MM.1S (cell line): ENCODE measurements at regions not wholly inside any gene's neighbourhood (a gene's known extent, or its start where the extent isn't known, plus 50 kb on each side); places are given as distances from the start of the nearest gene placed in this dataset.

Source experiments
- DNase-seq: peaks from one replicate; pipeline ENCODE4 v3.0.0-alpha.2; 2015
- H2AFZ ChIP-seq: fragments of 300-600 bp; sonication (generic); 2 replicates; pipeline ENCODE4 v1.6.0; 2016; ENCODE audit warnings: antibody characterized with exemption, low read length
- H3F3A ChIP-seq: fragments of 300-600 bp; sonication (generic); 2 replicates; pipeline ENCODE4 v1.6.1; 2016; ENCODE audit warnings: mild to moderate bottlenecking, antibody characterized with exemption, low read length, moderate library complexity, mixed read lengths; ENCODE audit not compliant: insufficient read depth
- H3K27ac ChIP-seq: fragments of 300-600 bp; sonication (generic); 2 replicates; pipeline ENCODE4 v1.5.1; 2016; ENCODE audit warnings: mild to moderate bottlenecking, low read length
- H3K27me3 ChIP-seq: fragments of 300-600 bp; sonication (generic); replicated peaks from 2 replicates; pipeline ENCODE4 v1.6.0; 2016; ENCODE audit warnings: low read length; ENCODE audit not compliant: insufficient read depth
- H3K36me3 ChIP-seq: fragments of 300-600 bp; sonication (generic); replicated peaks from 2 replicates; pipeline ENCODE4 v1.6.1; 2016; ENCODE audit warnings: mild to moderate bottlenecking, low read length, mixed read lengths; ENCODE audit not compliant: insufficient read depth
- H3K4me1 ChIP-seq: fragments of 300-600 bp; sonication (generic); 2 replicates; pipeline ENCODE4 v1.6.1; 2016; ENCODE audit warnings: low read length, mixed read lengths
- H3K4me2 ChIP-seq: fragments of 300-600 bp; sonication (generic); 2 replicates; pipeline ENCODE4 v1.6.0; 2016; ENCODE audit warnings: low read depth, low read length
- H3K4me3 ChIP-seq: fragments of 300-600 bp; sonication (generic); 2 replicates; pipeline ENCODE4 v1.5.1; 2016; ENCODE audit warnings: low read length, mixed read lengths
- H3K79me2 ChIP-seq: fragments of 300-600 bp; sonication (generic); 2 replicates; pipeline ENCODE4 v1.6.1; 2016; ENCODE audit warnings: mixed run types, low read length, mixed read lengths
- H3K9ac ChIP-seq: fragments of 300-600 bp; sonication (generic); 2 replicates; pipeline ENCODE4 v1.6.1; 2016; ENCODE audit warnings: low read length, mixed read lengths
- H3K9me2 ChIP-seq: fragments of 300-600 bp; sonication (generic); replicated peaks from 2 replicates; pipeline ENCODE4 v1.6.1; 2016; ENCODE audit warnings: mild to moderate bottlenecking, low read length, mixed read lengths; ENCODE audit not compliant: insufficient read depth
- H3K9me3 ChIP-seq: fragments of 300-600 bp; sonication (generic); replicated peaks from 2 replicates; pipeline ENCODE4 v1.6.1; 2016; ENCODE audit warnings: mild to moderate bottlenecking, low read length, mixed read lengths; ENCODE audit not compliant: insufficient read depth
- H4K20me1 ChIP-seq: fragments of 300-600 bp; sonication (generic); 2 replicates; pipeline ENCODE4 v1.6.1; 2016; ENCODE audit warnings: mild to moderate bottlenecking, low read length, moderate library complexity, mixed read lengths; ENCODE audit not compliant: insufficient read depth
- CTCF ChIP-seq: fragments of 300-600 bp; sonication (generic); IDR thresholded peaks from 2 replicates; pipeline ENCODE4 v1.5.1; 2016; ENCODE audit warnings: antibody characterized with exemption, low read length, mixed read lengths
- EZH2 ChIP-seq: fragments of 300-600 bp; sonication (generic); optimal IDR thresholded peaks from 2 replicates; pipeline ENCODE3; 2017; ENCODE audit warnings: low read depth, mild to moderate bottlenecking, antibody characterized with exemption, low read length, mixed read lengths
- EZH2phosphoT487 ChIP-seq: fragments of 300-600 bp; sonication (generic); IDR thresholded peaks from 2 replicates; pipeline ENCODE4 v1.6.1; 2018; ENCODE audit warnings: antibody characterized with exemption, low read length

GRCh38 chr17:69733171-69734012 lies 318.9 kb downstream of the MAP2K6 start:
- H2AFZ ChIP-seq = no peak overlapping the region
- no peaks in the 10 kb centered on the region for H4K20me1 ChIP-seq
- no peaks in the 10 kb centered on the region for H3K27me3 ChIP-seq
- H3K4me3 ChIP-seq = no peak overlapping the region
- no peaks in the 10 kb centered on the region for H3K4me1 ChIP-seq
- no peak overlapping the region for H3K4me2 ChIP-seq
- DNase-seq = peak; percentile 24
- no peaks in the 10 kb centered on the region for H3K79me2 ChIP-seq
- no peak overlapping the region for H3K27ac ChIP-seq
- H3K9me3 ChIP-seq = no peaks in the 10 kb centered on the region
- TF ChIP-seq CTCF (no peak), EZH2 (no peak), EZH2phosphoT487 (no peak)
- H3K36me3 ChIP-seq = no peaks in the 10 kb centered on the region
- H3K9me2 ChIP-seq = no peaks in the 10 kb centered on the region
- no peak overlapping the region for H3K9ac ChIP-seq
- no peaks in the 10 kb centered on the region for H3F3A ChIP-seq

DNA sequence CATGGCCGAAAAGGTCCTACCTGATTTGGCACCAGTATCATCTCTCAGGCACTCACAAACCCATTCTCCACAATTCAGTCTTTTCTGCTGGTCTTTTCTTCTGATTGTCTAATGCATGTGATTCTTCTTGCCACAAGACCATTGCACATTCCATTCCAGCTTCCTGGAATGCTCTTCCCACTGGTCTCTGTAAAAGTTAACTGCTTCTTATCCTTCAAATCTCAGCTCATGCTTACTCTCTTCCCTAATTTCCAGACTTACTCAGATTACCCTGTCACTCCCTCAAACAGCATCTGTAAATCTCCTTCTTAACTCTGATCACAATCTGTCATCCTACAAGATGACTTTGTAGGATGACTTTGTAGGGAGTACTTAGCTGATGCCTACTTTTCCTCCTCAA lies 320.2 kb downstream of the MAP2K6 start:
- Histone ChIP-seq H3K9me3 (no peaks in the 10 kb centered on the region), H2AFZ (no peak overlapping the region)

DNA sequence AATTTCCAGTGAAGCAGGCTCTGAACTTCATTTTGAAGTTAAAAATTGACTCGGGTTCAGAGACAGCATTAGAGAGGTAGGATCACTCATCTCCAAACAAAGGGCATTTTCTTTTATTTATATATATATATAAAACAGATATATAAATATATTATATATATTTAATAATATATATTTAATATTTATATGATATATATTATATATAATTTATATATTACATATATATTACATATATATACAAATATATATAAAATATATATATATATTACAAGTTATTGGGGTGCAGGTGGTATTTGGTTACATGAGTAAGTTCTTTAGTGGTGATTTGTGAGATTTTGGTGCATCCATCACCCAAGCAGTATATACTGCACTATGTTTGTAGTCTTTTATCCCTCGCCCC lies 320.8 kb downstream of the MAP2K6 start:
- no peaks in the 10 kb centered on the region for H3K79me2 ChIP-seq
- peaks cover 4% of the 10 kb centered on the region; the same call in 1 of the 2 replicates for H3F3A ChIP-seq
- no peak for DNase-seq
- H3K4me1 ChIP-seq = peaks cover 5% of the 10 kb centered on the region; the same call in 1 of the 2 replicates
- H3K27ac ChIP-seq = no peak overlapping the region
- no peaks in the 10 kb centered on the region for H3K36me3 ChIP-seq
- no peaks in the 10 kb centered on the region for H3K9me3 ChIP-seq
- H3K27me3 ChIP-seq = no peaks in the 10 kb centered on the region
- no peak overlapping the region for H3K9ac ChIP-seq
- H3K4me3 ChIP-seq = no peak overlapping the region
- H3K9me2 ChIP-seq = no peaks in the 10 kb centered on the region
- TF ChIP-seq EZH2 (no peak), EZH2phosphoT487 (no peak), CTCF (no peak)
- no peak overlapping the region for H2AFZ ChIP-seq
- H3K4me2 ChIP-seq = no peak overlapping the region
- no peaks in the 10 kb centered on the region for H4K20me1 ChIP-seq

More for the DNA sequence above, 320.2 kb downstream of the MAP2K6 start:
- H3K27ac ChIP-seq = no peak overlapping the region
- H3K4me3 ChIP-seq = no peak overlapping the region
- H3K36me3 ChIP-seq = no peaks in the 10 kb centered on the region
- no peaks in the 10 kb centered on the region for H3K79me2 ChIP-seq
- no peaks in the 10 kb centered on the region for H3K9me2 ChIP-seq
- no peak overlapping the region for H3K9ac ChIP-seq
- peaks cover 4% of the 10 kb centered on the region; the same call in 1 of the 2 replicates for H3F3A ChIP-seq
- H3K4me1 ChIP-seq = peaks cover 5% of the 10 kb centered on the region; the same call in 1 of the 2 replicates
- TF ChIP-seq EZH2 = no peak
- no peak overlapping the region for H3K4me2 ChIP-seq
- H4K20me1 ChIP-seq = no peaks in the 10 kb centered on the region
- no peaks in the 10 kb centered on the region for H3K27me3 ChIP-seq
- no peak for DNase-seq

GRCh38 chr17:69743091-69743490 lies 328.6 kb downstream of the MAP2K6 start:
- no peak overlapping the region for H3K4me3 ChIP-seq
- H4K20me1 ChIP-seq = no peaks in the 10 kb centered on the region
- H3K4me1 ChIP-seq = peaks cover 5% of the 10 kb centered on the region; the same call in 1 of the 2 replicates
- H3K79me2 ChIP-seq = no peaks in the 10 kb centered on the region
- no peak overlapping the region for H3K27ac ChIP-seq
- H3K9me3 ChIP-seq = no peaks in the 10 kb centered on the region
- H3K27me3 ChIP-seq = no peaks in the 10 kb centered on the region
- H3K9me2 ChIP-seq = no peaks in the 10 kb centered on the region
- no peak overlapping the region for H3K9ac ChIP-seq
- DNase-seq = no peak
- H3F3A ChIP-seq = peaks cover 4% of the 10 kb centered on the region; the same call in 1 of the 2 replicates
- H2AFZ ChIP-seq = no peak overlapping the region
- TF ChIP-seq EZH2 (no peak), EZH2phosphoT487 (no peak), CTCF (no peak)
- no peak overlapping the region for H3K4me2 ChIP-seq
- no peaks in the 10 kb centered on the region for H3K36me3 ChIP-seq
